Endodermal cell (in vitro differentiated cells): ENCODE measurements at regions not wholly inside any gene's neighbourhood (a gene's known extent, or its start where the extent isn't known, plus 50 kb on each side); places are given as distances from the start of the nearest gene placed in this dataset.

Experiments
- DNase-seq: peaks from one replicate; pipeline ENCODE4 v3.0.0-alpha.2; 2017
- H3K27ac ChIP-seq: 2 replicates; pipeline ENCODE4 v1.5.1; 2013; ENCODE audit warnings: mild to moderate bottlenecking, low read depth, low read length, moderate library complexity
- H3K27me3 ChIP-seq: 2 replicates; pipeline ENCODE4 v1.6.1; 2013; ENCODE audit warnings: mild to moderate bottlenecking, low read length, moderate library complexity; ENCODE audit not compliant: insufficient read depth, control insufficient read depth, poor library complexity, severe bottlenecking
- H3K36me3 ChIP-seq: 2 replicates; pipeline ENCODE4 v1.7.0; 2013; ENCODE audit warnings: mild to moderate bottlenecking, low read length, moderate library complexity; ENCODE audit not compliant: control insufficient read depth, insufficient read depth
- H3K4me1 ChIP-seq: one replicate; pipeline ENCODE4 v1.7.0; 2013; ENCODE audit warnings: low read length; ENCODE audit not compliant: control insufficient read depth, insufficient read depth
- H3K4me3 ChIP-seq: 2 replicates; pipeline ENCODE4 v1.5.1; 2013; ENCODE audit warnings: mild to moderate bottlenecking, low read length, moderate library complexity
- H3K9ac ChIP-seq: 2 replicates; pipeline ENCODE4 v1.6.1; 2013; ENCODE audit warnings: mild to moderate bottlenecking, low read length, moderate library complexity; ENCODE audit not compliant: poor library complexity, severe bottlenecking; ENCODE audit errors: extremely low read depth
- H3K9me3 ChIP-seq: 2 replicates; pipeline ENCODE4 v1.6.1; 2013; ENCODE audit warnings: mild to moderate bottlenecking, low read length, moderate library complexity; ENCODE audit not compliant: control insufficient read depth
- H3K27ac Mint-ChIP-seq: 2 replicates; pipeline ENCODE4 v1.8.0; 2020; ENCODE audit warnings: mixed read lengths
- H3K27me3 Mint-ChIP-seq: 2 replicates; pipeline ENCODE4 v1.8.0; 2021; ENCODE audit warnings: mild to moderate bottlenecking, mixed read lengths; ENCODE audit not compliant: insufficient read depth
- H3K36me3 Mint-ChIP-seq: 2 replicates; pipeline ENCODE4 v1.8.0; 2020; ENCODE audit warnings: low read depth, mixed read lengths
- H3K4me1 Mint-ChIP-seq: 2 replicates; pipeline ENCODE4 v1.8.0; 2020; ENCODE audit warnings: mixed read lengths
- H3K4me3 Mint-ChIP-seq: 2 replicates; pipeline ENCODE4 v1.8.0; 2020; ENCODE audit warnings: mild to moderate bottlenecking, moderate library complexity, mixed read lengths
- H3K9me3 Mint-ChIP-seq: 2 replicates; pipeline ENCODE4 v1.8.0; 2020; ENCODE audit warnings: mild to moderate bottlenecking, mixed read lengths
- whole genome bisulfite sequencing, 2 experiments: methylation state at CpG; one replicate each; pipeline versions ENCODE4 v1.1.5 to v1.1.7; 2013; ENCODE audit warnings: missing lambda C conversion rate in 2 of 2, mixed read lengths in 1 of 2; ENCODE audit not compliant: insufficient coverage in 1 of 2, insufficient read length in 1 of 2; 5-methylcytosine and 5-hydroxymethylcytosine counted together
- TF ChIP-seq, protein P1 (sequence below): fragments of 200-600 bp; sonication (generic); conservative IDR thresholded peaks from 2 replicates; pipeline ENCODE4 v1.5.0; 2021; ENCODE audit warnings: antibody characterized with exemption, mild to moderate bottlenecking

- no peak overlapping the region for H3K4me3 ChIP-seq
- TF ChIP-seq, protein P1, sequence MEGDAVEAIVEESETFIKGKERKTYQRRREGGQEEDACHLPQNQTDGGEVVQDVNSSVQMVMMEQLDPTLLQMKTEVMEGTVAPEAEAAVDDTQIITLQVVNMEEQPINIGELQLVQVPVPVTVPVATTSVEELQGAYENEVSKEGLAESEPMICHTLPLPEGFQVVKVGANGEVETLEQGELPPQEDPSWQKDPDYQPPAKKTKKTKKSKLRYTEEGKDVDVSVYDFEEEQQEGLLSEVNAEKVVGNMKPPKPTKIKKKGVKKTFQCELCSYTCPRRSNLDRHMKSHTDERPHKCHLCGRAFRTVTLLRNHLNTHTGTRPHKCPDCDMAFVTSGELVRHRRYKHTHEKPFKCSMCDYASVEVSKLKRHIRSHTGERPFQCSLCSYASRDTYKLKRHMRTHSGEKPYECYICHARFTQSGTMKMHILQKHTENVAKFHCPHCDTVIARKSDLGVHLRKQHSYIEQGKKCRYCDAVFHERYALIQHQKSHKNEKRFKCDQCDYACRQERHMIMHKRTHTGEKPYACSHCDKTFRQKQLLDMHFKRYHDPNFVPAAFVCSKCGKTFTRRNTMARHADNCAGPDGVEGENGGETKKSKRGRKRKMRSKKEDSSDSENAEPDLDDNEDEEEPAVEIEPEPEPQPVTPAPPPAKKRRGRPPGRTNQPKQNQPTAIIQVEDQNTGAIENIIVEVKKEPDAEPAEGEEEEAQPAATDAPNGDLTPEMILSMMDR = no peak
- H3K4me1 ChIP-seq = no peaks in the 10 kb centered on the region
- 78 to 88% methylated on average over 2 of the region's 2 CpGs for WGBS, 2 experiments
- no peaks in the 10 kb centered on the region for H3K9me3 Mint-ChIP-seq
- no peak overlapping the region for H3K27ac Mint-ChIP-seq
- H3K4me3 Mint-ChIP-seq = no peak overlapping the region
- no peak overlapping the region for H3K9ac ChIP-seq
- no peaks in the 10 kb centered on the region for H3K27me3 ChIP-seq
- H3K27me3 Mint-ChIP-seq = no peaks in the 10 kb centered on the region
- H3K27ac ChIP-seq = no peak overlapping the region
- H3K36me3 ChIP-seq = no peaks in the 10 kb centered on the region
- H3K36me3 Mint-ChIP-seq = no peaks in the 10 kb centered on the region
- DNase-seq = no peak
- no peaks in the 10 kb centered on the region for H3K9me3 ChIP-seq
- H3K4me1 Mint-ChIP-seq = peaks cover 3% of the 10 kb centered on the region
Observed at GRCh38 chr2:128651000-128651399, 332.3 kb upstream of the HS6ST1 start.

GRCh38 chr2:128654408-128654807, 335.7 kb upstream of the HS6ST1 start:
- Histone ChIP-seq H3K9me3 (no peaks in the 10 kb centered on the region), H3K36me3 (no peaks in the 10 kb centered on the region), H3K4me1 (no peaks in the 10 kb centered on the region), H3K4me3 (no peak overlapping the region), H3K27me3 (no peaks in the 10 kb centered on the region), H3K9ac (no peak overlapping the region), H3K27ac (no peak overlapping the region)
- Mint-ChIP-seq H3K4me1 (peaks cover 2% of the 10 kb centered on the region), H3K27me3 (peaks cover 2% of the 10 kb centered on the region), H3K36me3 (no peaks in the 10 kb centered on the region), H3K27ac (no peak overlapping the region), H3K4me3 (no peak overlapping the region), H3K9me3 (no peaks in the 10 kb centered on the region)
- TF ChIP-seq, protein P1 = no peak
- DNase-seq = no peak
- WGBS, 2 experiments = 88 to 90% methylated on average over 1 to 5 of the region's 5 CpGs

DNA sequence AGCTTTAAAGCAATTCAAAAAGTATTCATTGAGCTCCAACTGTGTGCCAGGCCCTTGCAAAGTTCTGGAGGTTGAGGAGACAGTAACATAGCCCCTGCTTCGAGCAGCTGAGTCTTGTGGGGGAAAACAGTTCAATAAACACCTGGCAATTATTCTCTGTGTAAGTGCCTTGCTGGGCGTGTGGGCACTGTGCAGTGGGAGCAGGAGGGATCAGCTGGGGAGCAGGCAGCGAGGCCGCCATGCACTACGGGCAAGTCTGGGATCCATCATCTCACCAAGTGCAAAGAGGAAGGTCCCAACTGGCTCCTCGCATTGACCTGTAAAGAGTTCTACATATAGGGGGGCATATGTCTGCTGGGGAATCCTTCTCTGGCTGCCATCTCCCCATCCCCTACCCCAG, 342.2 kb upstream of the HS6ST1 start:
- no peaks in the 10 kb centered on the region for H3K9me3 Mint-ChIP-seq
- no peak overlapping the region for H3K27ac Mint-ChIP-seq
- H3K27me3 Mint-ChIP-seq = peaks cover 37% of the 10 kb centered on the region

More for the DNA sequence above, 342.2 kb upstream of the HS6ST1 start:
- Histone ChIP-seq H3K27me3 (no peaks in the 10 kb centered on the region), H3K36me3 (no peaks in the 10 kb centered on the region), H3K4me3 (no peak overlapping the region), H3K9me3 (no peaks in the 10 kb centered on the region), H3K4me1 (no peaks in the 10 kb centered on the region), H3K9ac (no peak overlapping the region), H3K27ac (no peak overlapping the region)
- no peaks in the 10 kb centered on the region for H3K36me3 Mint-ChIP-seq
- 94 to 100% methylated on average over 1 to 6 of the region's 6 CpGs for WGBS, 2 experiments
- peaks cover 8% of the 10 kb centered on the region for H3K4me1 Mint-ChIP-seq
- TF ChIP-seq, protein P1 = no peak
- no peak for DNase-seq
- H3K4me3 Mint-ChIP-seq = no peak overlapping the region
